Neural progenitor cell (in vitro differentiated cells): ENCODE measurements at regions not wholly inside any gene's neighbourhood (a gene's known extent, or its start where the extent isn't known, plus 50 kb on each side); places are given as distances from the start of the nearest gene placed in this dataset.

Experiments
- CTCF ChIP-seq: fragments of 200-600 bp; sonication (generic); IDR thresholded peaks from 2 replicates; pipeline ENCODE4 v1.5.1; 2017; ENCODE audit warnings: antibody characterized with exemption, mild to moderate bottlenecking
- EZH2 ChIP-seq: fragments of 200-600 bp; sonication (generic); IDR thresholded peaks from 2 replicates; pipeline ENCODE4 v1.6.1; 2017; ENCODE audit warnings: antibody characterized with exemption, mild to moderate bottlenecking, moderate library complexity
- EZH2phosphoT487 ChIP-seq: fragments of 200-600 bp; sonication (generic); IDR thresholded peaks from 2 replicates; pipeline ENCODE4 v1.6.1; 2017; ENCODE audit warnings: antibody characterized with exemption

GRCh38 chr14:45786266-45786665 is 533.3 kb upstream of the MIS18BP1 start:
- TF ChIP-seq CTCF: no peak
- no peak for TF ChIP-seq EZH2
- TF ChIP-seq EZH2phosphoT487: no peak
